NCI-H82 (cell line): ENCODE measurements at regions not wholly inside any gene's neighbourhood (a gene's known extent, or its start where the extent isn't known, plus 50 kb on each side); places are given as distances from the start of the nearest gene placed in this dataset.
A peak's percentile ranks its signal among the peaks of the same experiment; 100 is the strongest.

Experiments used
- DNase-seq: peaks from one replicate; lab custom pipeline; 2025; lab: John Stamatoyannopoulos, UW

DNA sequence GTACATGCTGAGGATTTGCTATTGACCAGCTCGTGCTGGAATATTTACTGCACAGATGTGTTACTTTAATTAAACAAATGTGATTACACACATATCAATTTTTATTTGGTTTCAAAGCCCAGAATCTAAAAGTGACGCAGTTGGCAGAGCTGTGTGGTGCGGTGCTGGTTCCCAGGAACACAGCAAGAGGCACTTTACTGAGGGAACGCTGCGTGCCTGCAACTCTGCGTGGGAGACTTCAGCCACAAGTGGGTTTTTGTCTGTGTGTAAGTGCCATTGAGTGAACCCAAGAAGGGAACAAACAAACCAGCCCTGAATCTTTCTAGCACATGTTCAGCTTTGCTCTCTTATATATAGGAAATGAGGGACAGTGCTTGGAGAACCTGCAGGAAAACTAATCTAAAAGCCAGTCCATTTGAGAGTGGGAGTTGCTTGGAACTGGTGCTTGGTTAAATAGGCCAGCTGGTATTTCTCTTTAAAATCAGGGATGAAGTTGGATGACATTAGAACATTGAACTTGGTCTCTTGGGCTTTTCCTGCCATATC, 196.6 kb upstream of the CELF4 start:
- DNase-seq, result no peak

DNA sequence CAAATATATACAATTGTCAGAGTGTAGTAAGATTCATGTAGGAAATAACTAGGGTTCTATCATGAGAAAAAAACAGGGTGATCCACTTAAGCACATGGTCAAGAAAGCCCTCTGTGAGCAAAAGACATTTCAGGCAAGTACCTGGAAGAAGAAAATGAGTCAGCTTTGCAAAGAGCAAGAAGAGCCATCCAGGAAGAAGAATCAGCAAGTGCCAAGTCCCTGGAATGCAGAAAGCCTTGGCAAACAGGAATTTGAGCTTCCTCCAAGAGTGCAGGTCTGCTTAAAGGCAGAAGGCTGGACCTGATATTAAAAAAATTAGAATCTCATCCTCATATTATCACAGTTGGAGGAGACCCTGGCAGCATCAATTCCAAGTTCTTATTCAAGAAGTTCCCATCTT, 188.5 kb upstream of the CELF4 start:
- no peak for DNase-seq

DNA sequence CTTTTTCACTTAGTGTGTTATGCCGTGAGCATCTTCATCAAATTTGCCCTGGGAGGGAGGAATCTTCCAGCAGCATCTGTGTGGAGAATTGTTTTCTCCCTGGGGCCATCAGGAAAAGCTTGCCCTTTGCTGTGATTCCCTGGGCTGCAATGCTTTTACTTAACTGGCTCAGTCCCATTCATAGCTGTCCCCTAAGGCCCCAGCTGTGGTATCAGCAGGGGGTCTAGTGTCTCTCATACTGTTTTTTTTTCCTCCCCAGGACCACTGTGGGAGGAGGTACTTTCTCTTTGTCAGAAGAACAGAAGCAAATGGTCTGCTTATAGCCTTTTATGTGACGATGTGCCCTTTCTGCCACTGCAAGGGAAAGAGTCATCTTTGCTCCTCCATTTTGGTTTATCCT, 176.8 kb upstream of the CELF4 start:
- peak; percentile 4 for DNase-seq

DNA sequence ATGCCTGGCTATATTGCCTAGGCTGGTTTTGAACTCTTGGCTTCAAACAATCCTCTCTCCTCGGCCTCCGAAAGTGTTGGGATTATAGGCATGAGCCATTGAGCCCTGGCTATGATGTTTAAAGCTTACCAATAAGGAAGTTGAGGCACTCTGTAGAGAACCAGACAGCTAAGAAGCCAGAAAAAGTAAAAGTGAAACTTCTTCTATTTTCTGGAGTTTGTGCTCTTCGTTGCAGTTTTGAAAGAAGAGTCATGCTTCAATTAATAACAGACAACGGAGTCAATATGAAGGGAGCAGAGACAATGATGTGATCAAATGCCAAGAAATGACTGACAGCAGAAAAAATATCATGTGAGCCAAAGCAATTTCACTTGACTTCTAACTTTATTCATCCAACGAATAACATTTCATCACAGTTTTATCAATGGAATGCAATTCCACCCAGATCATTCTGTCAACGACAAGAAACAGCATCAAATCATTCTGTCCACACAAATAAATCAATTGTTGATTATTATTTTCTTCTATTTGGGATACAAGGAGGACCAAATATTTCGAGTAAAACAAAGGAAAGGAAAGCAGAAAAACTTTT, 175.5 kb upstream of the CELF4 start:
- DNase-seq, result no peak

DNA sequence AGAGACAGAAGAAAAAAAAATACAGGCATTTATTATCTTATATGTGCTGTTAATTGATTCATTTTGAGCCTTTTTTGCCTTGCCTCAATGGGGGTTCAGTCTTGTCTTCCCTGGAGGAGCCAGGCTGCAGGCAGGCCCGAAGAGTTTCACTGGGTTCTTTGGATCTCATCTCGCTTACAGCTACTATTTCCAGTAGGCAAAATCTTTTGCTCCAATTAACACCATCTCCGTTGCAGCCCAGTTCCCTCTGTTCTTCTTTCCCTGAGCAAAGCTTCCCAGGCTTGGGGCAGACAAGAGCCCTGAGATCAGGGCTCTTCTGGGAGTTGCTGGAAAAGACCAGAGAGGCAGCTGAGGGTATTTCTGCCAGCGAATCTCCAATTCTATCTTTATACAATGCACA, 168.8 kb upstream of the CELF4 start:
- DNase-seq, result no peak

DNA sequence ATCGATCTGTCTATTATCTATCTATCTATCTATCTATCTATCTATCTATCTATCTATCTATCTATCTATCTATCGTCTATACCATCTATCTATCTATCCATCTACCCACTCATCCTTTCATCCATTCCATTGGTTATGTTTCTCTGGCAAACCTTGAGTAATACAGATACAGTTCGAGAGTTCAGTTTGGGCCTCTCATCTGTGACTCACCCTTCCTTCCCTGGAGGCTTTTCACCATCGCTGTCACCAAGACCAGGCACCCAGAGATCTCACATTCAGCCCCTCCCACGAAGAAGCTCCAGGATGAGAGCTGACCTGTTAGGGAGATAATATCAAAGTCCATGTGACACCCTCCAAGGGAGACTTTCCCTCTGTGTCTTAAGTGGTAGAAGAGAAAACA, 164.1 kb upstream of the CELF4 start:
- DNase-seq, result no peak

DNA sequence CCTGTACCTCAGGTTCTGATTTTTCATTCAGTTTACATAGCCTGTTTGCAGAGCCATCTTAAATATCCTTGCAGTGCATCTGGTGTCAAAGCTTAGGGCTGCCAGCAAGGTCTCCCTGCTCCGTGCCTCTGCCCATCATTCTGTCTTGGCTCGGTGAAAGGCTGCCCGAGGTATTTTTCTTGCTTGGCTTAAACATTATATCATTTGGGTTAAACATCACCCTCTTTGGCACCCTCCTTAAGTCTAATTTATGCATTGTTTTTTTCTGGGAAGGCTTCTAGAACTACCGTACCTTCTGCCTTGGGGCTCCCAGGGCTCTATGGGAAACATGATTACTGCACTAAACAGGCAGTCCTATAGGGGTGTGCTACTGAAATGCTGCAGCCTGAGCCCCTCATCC, 158.6 kb upstream of the CELF4 start:
- no peak for DNase-seq

DNA sequence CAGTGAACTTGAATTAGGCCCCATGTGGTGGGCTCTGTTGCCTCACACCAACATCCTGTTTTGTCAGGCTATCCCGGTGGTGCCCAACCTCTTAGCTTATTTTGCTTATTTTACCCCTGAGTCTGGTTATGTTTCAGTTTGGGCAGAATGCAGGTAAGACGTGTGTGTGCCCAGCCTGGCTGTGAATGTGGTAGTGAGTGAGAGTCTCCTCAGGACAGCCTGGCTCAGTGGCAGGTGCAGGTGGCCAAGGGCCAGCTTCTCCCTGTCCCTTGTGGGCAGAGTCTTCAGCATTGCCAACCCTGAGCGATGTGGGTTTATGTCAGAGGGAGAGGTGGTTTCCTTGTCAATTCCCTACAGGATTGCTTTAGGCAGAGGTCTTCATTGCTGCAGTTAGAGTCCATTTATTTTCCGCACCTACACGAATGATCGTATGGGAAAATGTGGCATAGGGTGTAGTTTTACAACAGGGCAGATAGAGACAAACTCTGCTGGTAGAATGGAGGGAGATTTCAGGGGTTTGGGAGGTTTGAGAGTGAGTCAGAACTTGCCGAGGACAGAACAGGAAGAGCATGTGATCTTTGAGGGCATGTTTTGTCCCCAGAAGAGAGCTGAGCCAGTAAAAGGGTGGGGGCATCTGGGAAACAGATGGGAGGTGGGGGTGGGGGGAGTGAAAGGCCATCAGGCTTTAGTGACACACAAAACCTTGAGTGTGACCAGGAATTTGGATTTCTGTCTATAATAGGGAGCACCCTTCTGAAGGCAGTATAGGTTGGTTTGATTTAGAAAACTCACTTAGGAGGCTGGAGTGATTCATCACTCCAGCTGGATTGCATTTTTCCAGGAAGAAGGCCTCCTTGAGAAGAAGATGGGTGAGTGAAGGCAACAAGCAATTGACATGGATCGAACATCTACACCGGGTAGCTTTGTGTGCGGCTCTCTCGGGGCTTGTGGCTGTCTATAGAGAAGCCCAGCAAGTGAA, 156.2 kb upstream of the CELF4 start:
- DNase-seq, result no peak

DNA sequence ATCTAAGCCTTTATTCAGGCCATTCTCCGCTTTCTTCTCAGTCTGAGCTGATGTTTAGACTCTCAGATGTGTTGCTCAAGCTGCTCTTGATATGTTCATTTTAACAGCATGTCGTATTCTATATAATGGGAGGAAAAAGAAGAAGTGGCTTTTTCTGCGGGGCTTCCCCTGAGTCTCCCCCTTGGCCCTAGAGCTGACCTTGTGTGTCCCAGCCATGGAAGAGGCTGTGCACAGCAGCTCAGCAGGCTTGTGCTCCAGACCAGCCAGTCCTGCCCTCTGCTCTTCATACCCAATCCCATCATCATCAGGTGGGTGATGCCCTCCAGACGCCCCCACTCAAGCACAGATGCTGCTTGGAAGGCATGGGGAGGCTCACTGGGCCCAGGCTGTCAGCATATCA, 155.1 kb upstream of the CELF4 start:
- DNase-seq, result no peak

DNA sequence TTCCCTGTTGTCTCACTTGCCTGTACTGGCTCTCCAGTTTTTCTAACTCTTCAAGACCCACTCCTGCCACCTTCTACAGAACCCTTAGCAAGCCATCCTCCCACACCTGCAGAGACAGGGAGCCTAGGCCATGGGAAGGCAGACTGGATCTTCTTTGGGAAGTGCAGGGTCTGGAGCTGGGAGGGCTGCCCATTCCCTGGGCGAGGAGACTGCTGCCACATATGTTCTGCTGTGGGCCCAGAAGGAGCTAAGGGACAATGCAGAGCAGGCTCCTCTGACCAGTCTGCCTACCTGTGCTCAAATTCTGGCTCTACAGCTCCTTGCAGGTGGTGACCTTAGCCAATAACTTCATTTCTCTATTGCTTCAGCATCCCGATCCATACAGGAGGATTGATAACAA, 152.1 kb upstream of the CELF4 start:
- DNase-seq, result no peak

DNA sequence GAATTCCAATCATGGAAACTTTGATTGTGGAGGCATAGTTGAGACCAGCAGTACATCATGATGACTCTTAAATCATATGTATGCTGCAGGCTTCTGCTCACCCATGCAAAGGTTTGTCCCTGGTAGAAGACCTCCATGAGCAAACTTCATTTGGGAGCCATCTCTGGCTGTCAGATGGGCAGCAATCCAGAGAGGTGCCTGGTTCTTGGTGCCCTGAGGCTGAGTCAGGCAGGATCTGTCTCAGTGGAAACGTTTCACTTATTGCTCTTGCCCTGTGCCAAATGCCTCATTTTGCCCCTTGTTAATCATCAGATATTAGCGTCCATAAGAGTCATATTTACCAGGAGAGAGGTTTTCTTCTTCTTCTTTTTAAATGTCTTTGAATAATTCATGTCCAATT, 151.5 kb upstream of the CELF4 start:
- DNase-seq, result no peak

DNA sequence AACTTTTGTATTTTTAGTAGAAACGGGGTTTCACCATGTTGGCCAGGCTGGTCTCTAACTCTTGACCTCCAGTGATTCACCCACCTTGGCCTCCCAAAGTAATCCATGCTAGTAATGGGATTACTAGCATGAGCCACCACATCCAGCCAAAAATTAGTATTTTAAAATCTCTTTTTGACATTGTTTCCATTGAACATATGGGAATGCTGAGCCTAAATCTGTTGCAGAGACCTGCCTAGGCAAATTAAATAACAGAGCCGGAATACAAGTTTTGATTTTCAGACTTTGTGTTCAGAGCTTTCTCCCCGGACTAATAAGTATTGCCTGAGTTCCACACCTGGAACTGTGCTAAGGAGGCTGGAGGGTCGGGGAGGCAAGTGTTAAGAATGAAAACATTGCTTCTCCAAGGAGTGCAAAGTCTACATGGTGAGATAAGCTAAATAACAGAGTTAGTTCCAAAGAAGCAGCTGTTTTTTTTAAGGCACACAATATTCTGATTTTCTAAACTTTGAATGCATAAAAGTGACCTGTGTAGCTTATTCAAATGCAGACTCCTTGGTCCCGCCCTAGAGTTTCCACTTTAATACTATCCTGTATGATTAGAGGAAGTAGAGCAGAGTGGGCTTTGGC, 150.6 kb upstream of the CELF4 start:
- DNase-seq, result no peak

DNA sequence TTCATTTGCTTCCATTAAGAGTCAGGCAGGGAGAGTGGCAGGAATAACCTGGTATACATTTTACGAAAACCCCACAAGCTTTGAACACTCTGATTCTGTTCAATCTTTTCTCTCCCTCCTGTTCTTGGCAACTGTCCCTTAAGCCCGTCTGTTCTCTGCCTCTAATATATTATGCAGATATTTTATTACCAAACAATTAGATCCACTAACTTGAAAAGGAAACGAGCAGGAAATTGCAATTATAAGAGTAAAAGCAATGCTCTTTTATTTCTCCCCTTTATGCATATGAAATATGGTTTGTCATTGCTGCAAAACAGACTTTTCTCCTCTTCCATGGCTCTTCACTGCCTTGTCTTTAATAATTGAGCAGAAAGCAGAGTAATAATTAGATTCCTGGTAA, 149.1 kb upstream of the CELF4 start:
- no peak for DNase-seq

DNA sequence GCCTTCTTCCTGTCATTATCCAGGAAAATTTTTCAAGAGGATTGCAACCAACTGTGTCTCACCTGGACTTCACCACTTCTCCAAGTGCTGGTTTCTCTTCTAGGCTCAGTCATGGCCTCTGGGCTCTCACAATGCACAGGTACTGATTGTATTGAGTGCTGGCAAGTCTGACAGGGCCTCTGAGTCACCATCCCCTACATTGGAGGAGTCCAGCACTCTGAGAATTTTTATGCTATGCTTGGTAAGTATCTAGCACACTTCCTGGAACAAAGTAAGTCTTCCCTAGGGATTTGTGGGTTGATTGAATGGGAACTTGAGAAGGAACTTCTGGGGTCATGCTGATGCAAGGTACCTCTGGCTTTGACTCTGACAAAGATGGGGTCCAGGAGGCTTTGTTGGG, 147.2 kb upstream of the CELF4 start:
- DNase-seq, result no peak

DNA sequence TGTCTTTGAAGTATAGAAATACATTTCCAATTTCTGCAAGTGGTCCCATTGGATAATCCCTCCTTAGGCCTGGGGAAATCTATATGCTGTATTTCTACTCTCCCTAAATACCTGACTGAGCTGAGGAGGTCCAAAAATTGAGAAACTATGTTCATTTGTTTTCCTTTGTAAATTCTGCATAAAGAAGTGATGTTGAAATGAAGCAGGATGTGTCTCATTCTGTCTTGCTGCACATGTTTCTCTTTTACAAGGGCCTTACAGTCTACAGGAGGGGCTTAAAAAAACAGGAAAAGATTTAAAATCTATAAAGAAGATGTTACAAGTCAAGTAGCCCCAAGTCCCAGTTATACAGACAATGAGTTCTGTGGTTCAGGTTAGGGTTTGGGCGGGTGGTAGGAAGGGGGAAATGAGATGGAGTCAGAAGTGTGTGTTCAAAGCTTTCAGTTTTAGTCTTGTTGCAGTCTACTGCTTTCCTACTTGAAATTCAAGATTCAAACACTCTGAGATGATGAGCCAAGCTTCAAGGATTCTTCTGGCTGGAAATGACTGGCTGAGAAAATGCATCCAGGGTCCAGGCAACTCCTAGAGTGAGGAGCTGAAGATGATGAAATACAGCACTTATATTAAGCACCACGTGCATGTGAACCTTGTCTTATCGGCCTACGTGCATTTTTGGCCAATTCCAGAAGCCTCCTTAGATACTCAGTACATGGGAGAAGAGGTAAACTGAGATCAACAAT, 146.3 kb upstream of the CELF4 start:
- no peak for DNase-seq

DNA sequence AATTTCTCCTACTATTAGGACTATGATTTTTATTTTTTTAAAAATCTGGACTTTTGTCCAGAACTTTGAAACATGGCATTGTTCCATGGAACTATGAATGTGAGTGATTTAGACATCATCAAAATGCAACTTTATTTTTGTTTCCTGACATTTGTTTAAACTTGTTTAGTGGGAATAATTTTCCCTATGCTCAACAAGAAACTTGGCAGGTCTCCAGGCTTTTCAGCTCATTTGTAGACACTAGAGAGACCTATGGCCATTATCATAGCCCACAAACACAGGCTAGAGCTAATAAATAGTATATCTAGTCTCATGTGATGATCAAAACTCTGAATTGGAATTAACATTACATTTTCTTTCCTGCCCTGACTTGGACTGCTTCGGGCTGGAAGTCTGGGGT, 145.1 kb upstream of the CELF4 start:
- no peak for DNase-seq

DNA sequence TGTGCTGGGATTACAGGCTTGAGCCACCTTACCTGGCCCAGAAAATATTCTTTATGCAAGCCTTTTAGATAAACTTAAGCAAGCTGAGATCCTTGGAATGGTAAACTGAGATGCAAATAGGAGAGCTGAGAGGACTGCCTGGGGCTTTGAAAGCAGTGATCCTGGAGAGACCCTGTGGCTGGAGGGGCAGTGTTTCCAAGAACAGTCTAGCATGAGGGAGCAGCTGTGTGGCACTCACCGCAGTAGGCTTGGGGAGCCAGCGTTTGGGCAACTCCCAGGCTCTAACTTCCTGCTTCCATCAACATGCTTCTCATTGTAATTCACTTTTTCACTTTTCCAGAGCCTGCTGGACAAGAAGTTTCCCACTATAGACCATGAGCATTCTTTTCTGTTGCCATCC, 144.1 kb upstream of the CELF4 start:
- DNase-seq, result no peak

DNA sequence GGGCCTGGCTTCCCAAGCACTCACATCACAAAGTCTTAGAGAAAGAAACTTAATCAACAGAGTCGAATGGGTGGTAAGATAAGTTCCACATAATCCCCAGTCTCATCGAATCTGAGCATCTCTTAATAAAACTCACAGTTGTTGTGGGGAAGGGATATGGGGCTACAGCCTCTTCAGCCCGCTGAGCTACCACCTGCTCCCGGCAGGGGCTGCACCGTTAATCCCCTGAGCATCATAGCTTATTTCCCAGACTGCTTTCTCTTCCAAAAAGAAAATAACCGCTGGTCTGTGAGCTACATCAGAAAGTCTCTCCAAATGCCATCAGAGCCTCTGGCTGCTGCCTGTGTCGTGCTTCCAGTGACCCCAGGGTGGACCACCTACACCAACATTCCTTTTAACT, 139.4 kb upstream of the CELF4 start:
- DNase-seq, result peak; percentile 68

DNA sequence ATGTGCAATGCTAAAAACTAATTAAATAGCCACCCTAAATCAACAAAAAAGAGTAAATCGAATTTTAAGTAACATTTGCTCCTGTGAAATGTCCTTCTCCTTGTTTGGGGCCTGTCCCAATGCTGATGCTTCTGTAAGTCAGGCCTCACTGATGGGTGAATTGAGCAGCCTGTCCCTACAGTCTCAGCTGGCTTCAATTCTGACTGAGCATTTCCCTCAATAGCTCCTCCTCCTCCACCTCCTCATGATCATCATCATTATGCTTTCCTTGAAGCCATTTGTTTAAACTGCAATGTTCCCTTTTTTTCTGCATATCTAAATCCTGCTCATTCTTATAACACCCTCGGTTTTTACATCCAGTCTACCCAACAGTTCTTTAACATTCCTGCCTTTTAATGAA, 137.2 kb upstream of the CELF4 start:
- no peak for DNase-seq

DNA sequence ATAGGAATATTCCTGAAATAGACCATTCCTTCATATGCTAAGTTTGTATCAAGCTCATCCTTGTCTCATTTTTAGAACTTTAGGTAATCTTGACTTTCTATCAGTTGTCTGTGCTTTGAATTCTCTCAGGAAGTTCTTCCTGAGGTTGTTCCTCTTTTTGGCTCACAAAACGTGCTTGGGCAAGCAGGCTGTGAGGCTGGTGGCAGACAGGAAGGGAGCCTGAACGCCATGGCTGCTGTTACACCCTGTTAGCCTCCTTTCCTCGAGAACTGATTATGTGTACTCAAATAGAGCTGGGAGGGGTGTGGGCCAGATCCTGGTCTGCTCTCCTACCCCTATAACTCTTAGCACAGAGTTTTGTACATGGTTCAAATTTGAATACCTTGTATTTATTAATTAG, 136.4 kb upstream of the CELF4 start:
- DNase-seq, result no peak

DNA sequence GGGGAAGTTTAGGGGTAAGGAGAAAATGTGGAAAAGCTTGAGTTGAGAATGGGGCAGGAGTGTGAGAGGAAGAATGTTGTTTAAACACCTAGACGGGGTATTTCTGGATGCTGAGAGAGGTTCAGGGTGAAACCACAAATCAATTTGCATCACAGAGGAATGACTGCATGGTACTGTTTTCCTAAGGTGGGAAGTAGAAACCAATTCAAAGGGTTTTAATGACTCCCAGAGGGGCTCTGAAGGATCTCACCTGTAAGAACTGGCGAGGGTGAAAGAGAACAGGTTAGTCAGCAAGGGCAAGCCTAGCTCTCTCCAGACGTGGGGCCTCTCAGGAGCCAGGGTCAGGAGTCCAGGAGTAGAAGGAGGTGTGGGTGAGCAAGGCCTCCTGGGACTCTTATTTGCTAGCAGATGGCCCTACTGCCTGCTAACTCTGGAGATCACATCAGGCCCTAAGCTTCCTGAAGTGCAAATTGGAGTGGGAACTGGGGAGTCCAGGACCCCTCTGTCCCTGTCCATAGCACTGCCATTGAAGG, 133.0 kb upstream of the CELF4 start:
- DNase-seq, result no peak

DNA sequence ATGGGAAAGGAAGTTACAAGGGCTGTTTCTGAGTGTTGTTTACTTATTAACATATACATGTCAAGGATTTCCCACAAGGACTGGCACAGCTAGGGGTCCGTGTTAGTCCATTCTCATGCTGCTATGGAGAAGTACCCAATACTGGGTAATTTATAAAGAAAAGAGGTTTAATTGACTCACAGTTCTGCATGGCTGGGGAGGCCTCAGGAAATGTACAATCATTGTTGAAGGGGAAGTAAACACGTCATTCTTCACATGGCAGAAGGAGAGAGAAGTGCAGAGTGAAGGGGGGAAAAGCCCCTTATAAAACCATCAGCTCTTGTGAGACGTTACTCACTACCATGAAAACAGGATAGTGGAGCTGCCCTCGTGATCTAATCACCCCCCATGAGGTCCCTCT, 128.9 kb upstream of the CELF4 start:
- no peak for DNase-seq
